ENCODE measurements at regions not wholly inside any gene's neighbourhood (a gene's known extent, or its start where the extent isn't known, plus 50 kb on each side); places are given as distances from the start of the nearest gene placed in this dataset.

DNA sequence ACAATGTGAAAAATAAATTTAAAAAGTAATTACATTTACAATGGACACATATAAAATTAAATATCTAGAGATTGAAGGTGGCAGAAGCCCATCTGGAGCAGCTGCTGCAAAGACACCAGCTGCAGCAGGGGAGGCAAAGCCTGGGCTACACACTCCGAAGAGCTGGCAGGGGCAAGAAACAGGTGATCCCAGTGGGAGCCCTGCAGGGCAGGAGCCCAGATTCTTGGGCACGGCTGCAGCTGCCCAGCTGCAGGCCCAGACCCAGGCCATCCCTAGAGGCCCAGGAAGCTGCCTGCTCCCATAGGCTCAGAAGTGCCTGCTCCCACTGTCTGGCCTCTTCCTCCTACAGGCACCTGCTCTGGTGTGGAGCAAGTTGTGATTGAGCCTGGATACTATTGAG lies 1547.9 kb upstream of the SPRY2 start:
- TF ChIP-seq CTCF (IDR thresholded peaks at IDR 0.05; ENCODE audit: insufficient read depth, low read length): no peak
- TF ChIP-seq, protein P1, sequence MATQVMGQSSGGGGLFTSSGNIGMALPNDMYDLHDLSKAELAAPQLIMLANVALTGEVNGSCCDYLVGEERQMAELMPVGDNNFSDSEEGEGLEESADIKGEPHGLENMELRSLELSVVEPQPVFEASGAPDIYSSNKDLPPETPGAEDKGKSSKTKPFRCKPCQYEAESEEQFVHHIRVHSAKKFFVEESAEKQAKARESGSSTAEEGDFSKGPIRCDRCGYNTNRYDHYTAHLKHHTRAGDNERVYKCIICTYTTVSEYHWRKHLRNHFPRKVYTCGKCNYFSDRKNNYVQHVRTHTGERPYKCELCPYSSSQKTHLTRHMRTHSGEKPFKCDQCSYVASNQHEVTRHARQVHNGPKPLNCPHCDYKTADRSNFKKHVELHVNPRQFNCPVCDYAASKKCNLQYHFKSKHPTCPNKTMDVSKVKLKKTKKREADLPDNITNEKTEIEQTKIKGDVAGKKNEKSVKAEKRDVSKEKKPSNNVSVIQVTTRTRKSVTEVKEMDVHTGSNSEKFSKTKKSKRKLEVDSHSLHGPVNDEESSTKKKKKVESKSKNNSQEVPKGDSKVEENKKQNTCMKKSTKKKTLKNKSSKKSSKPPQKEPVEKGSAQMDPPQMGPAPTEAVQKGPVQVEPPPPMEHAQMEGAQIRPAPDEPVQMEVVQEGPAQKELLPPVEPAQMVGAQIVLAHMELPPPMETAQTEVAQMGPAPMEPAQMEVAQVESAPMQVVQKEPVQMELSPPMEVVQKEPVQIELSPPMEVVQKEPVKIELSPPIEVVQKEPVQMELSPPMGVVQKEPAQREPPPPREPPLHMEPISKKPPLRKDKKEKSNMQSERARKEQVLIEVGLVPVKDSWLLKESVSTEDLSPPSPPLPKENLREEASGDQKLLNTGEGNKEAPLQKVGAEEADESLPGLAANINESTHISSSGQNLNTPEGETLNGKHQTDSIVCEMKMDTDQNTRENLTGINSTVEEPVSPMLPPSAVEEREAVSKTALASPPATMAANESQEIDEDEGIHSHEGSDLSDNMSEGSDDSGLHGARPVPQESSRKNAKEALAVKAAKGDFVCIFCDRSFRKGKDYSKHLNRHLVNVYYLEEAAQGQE (IDR thresholded peaks at IDR 0.05; ENCODE audit: insufficient replicate concordance, low read depth): no peak

Measured in HL-60 (cell line).